CD14-positive monocyte (primary cell): ENCODE measurements at regions not wholly inside any gene's neighbourhood (a gene's known extent, or its start where the extent isn't known, plus 50 kb on each side); places are given as distances from the start of the nearest gene placed in this dataset.

Experiments
- DNase-seq, 3 donors: peaks; one replicate each; pipeline ENCODE4 v3.0.0-alpha.2; 2011 to 2022
- H2AFZ ChIP-seq: 2 replicates; pipeline ENCODE4 v1.6.0; 2012; ENCODE audit warnings: mild to moderate bottlenecking, low read depth, low read length, inconsistent platforms; ENCODE audit not compliant: insufficient read depth, poor library complexity, severe bottlenecking
- H3K27ac ChIP-seq, 2 donors: 1 replicate in 1 of 2; 2 replicates in 1 of 2; pipeline ENCODE4 v1.5.1; 2012 to 2013; ENCODE audit warnings: low read length in 2 of 2, control low read depth in 1 of 2, inconsistent platforms in 1 of 2, low read depth in 1 of 2, mild to moderate bottlenecking in 1 of 2
- H3K27me3 ChIP-seq, 2 donors: one replicate each; pipeline versions ENCODE4 v1.6.0 to v1.6.1; 2011 to 2013; ENCODE audit warnings: low read length in 2 of 2; ENCODE audit not compliant: control insufficient read depth in 2 of 2, insufficient read depth in 2 of 2
- H3K36me3 ChIP-seq, 2 donors: replicated peaks in 1 of 2; 1 replicate in 1 of 2; 2 replicates in 1 of 2; pipeline versions ENCODE4 v1.5.1 to v1.6.1; 2012 to 2013; ENCODE audit warnings: low read length in 2 of 2, control low read depth in 1 of 2, inconsistent platforms in 1 of 2, mild to moderate bottlenecking in 1 of 2; ENCODE audit not compliant: insufficient read depth in 2 of 2, control insufficient read depth in 1 of 2
- H3K4me1 ChIP-seq, 2 donors: 1 replicate in 1 of 2; 2 replicates in 1 of 2; pipeline versions ENCODE4 v1.5.1 to v1.6.1; 2012 to 2013; ENCODE audit warnings: low read length in 2 of 2, control low read depth in 1 of 2, inconsistent platforms in 1 of 2, mild to moderate bottlenecking in 1 of 2, moderate library complexity in 1 of 2; ENCODE audit not compliant: insufficient read depth in 2 of 2, control insufficient read depth in 1 of 2
- H3K4me2 ChIP-seq: replicated peaks from 2 replicates; pipeline ENCODE3; 2012; ENCODE audit warnings: low read length, moderate library complexity, mild to moderate bottlenecking; ENCODE audit not compliant: poor library complexity, severe bottlenecking; ENCODE audit errors: extremely low read depth
- H3K4me3 ChIP-seq, 3 experiments: fragments of 200-600 bp in 1 of 3; sonication (generic) in 1 of 3; replicated peaks in 1 of 3; 1 replicate in 2 of 3; 2 replicates in 1 of 3; pipeline ENCODE4 v1.5.1; 2011 to 2013; ENCODE audit warnings: low read length in 3 of 3, mild to moderate bottlenecking in 3 of 3, control low read depth in 2 of 3, low read depth in 2 of 3, inconsistent platforms in 1 of 3, moderate library complexity in 1 of 3
- H3K79me2 ChIP-seq: 2 replicates; pipeline ENCODE4 v1.6.0; 2012; ENCODE audit warnings: mild to moderate bottlenecking, control low read depth, inconsistent platforms, low read length, moderate library complexity; ENCODE audit not compliant: insufficient read depth
- H3K9ac ChIP-seq: 2 replicates; pipeline ENCODE4 v1.6.0; 2017; ENCODE audit warnings: low read length, mild to moderate bottlenecking; ENCODE audit not compliant: insufficient read depth, poor library complexity, severe bottlenecking
- H3K9me3 ChIP-seq, 2 donors: replicated peaks in 1 of 2; 1 replicate in 1 of 2; 2 replicates in 1 of 2; pipeline versions ENCODE4 v1.5.1 to v1.6.1; 2012 to 2013; ENCODE audit warnings: low read length in 2 of 2, control low read depth in 1 of 2; ENCODE audit not compliant: control insufficient read depth in 1 of 2, insufficient read depth in 1 of 2
- H4K20me1 ChIP-seq: 2 replicates; pipeline ENCODE4 v1.6.0; 2012; ENCODE audit warnings: mild to moderate bottlenecking, low read length, control low read depth, moderate library complexity; ENCODE audit not compliant: insufficient read depth
- H3K27ac Mint-ChIP-seq, 7 donors: one replicate each; pipeline ENCODE4 v1.8.0; 2020; ENCODE audit warnings: mild to moderate bottlenecking in 7 of 7, mixed read lengths in 7 of 7, moderate library complexity in 6 of 7, inconsistent platforms in 2 of 7
- H3K27me3 Mint-ChIP-seq, 3 donors: one replicate each; pipeline ENCODE4 v1.8.0; 2021 to 2022; ENCODE audit warnings: low read depth in 3 of 3, mild to moderate bottlenecking in 3 of 3, mixed read lengths in 3 of 3, moderate library complexity in 3 of 3, inconsistent platforms in 1 of 3
- H3K36me3 Mint-ChIP-seq, 2 donors: one replicate each; pipeline ENCODE4 v1.8.0; 2020; ENCODE audit warnings: mixed read lengths in 2 of 2, inconsistent platforms in 1 of 2, mild to moderate bottlenecking in 1 of 2
- H3K4me1 Mint-ChIP-seq: one replicate; pipeline ENCODE4 v1.8.0; 2020; ENCODE audit warnings: mild to moderate bottlenecking, mixed read lengths
- H3K4me3 Mint-ChIP-seq, 2 donors: one replicate each; pipeline ENCODE4 v1.8.0; 2020; ENCODE audit warnings: mild to moderate bottlenecking in 2 of 2, mixed read lengths in 2 of 2, moderate library complexity in 1 of 2
- H3K9me3 Mint-ChIP-seq, 7 donors: one replicate each; pipeline ENCODE4 v1.8.0; 2020 to 2022; ENCODE audit warnings: mixed read lengths in 7 of 7, mild to moderate bottlenecking in 6 of 7, moderate library complexity in 6 of 7, inconsistent platforms in 2 of 7
- CTCF ChIP-seq: fragments of 200-600 bp; IDR thresholded peaks from one replicate; pipeline ENCODE4 v1.8.0; 2022; ENCODE audit warnings: antibody characterized with exemption, mild to moderate bottlenecking
- WGBS: methylation state at CpG from one replicate; pipeline ENCODE4 v1.1.5; 2013; ENCODE audit warnings: missing lambda C conversion rate; ENCODE audit not compliant: insufficient coverage; 5-methylcytosine and 5-hydroxymethylcytosine counted together
- intact Hi-C, 2 donors: fragments of 100-400 bp; cut with micrococcal nuclease; formaldehyde crosslinking; loops; one replicate each; pipeline versions ENCODE4 v1.15.0 to v1.15.1; 2023

- WGBS = 100% methylated on average over 1 of the region's 3 CpGs
- no peak for DNase-seq
- no peak overlapping the region for H3K4me3 Mint-ChIP-seq
- Histone ChIP-seq H3K4me2 (no peak overlapping the region), H3K4me1 (peaks cover 0 to 4% of the 10 kb centered on the region in 2 donors), H3K9me3 (no peaks in the 10 kb centered on the region), H3K27me3 (no peaks in the 10 kb centered on the region), H4K20me1 (no peaks in the 10 kb centered on the region), H3K27ac (no peak overlapping the region), H3K79me2 (no peaks in the 10 kb centered on the region), H3K4me3 (no peak overlapping the region), H3K9ac (no peak overlapping the region), H3K36me3 (no peaks in the 10 kb centered on the region), H2AFZ (no peak overlapping the region)
- peak overlapping the region in 1 of 7 donors; percentile 29 for H3K27ac Mint-ChIP-seq
- peaks cover 6% of the 10 kb centered on the region for H3K4me1 Mint-ChIP-seq
- TF ChIP-seq CTCF = no peak
- peaks cover 0 to 8% (median 4%) of the 10 kb centered on the region in 3 donors for H3K27me3 Mint-ChIP-seq
- intact Hi-C loops = no loop called here
- H3K9me3 Mint-ChIP-seq = peaks cover 0 to 4% (median 0%) of the 10 kb centered on the region in 7 donors
- H3K36me3 Mint-ChIP-seq = no peaks in the 10 kb centered on the region
These were observed 132.5 kb upstream of the FGGY start for GRCh38 chr1:59164371-59164770.

GRCh38 chr1:59165353-59165752, 131.5 kb upstream of the FGGY start:
- Histone ChIP-seq H3K79me2 (no peaks in the 10 kb centered on the region), H3K4me3 (no peak overlapping the region), H3K9ac (no peak overlapping the region), H3K4me1 (peaks cover 0 to 4% of the 10 kb centered on the region in 2 donors), H3K27ac (no peak overlapping the region), H4K20me1 (no peaks in the 10 kb centered on the region), H3K9me3 (no peaks in the 10 kb centered on the region), H3K36me3 (no peaks in the 10 kb centered on the region), H2AFZ (no peak overlapping the region), H3K4me2 (no peak overlapping the region), H3K27me3 (no peaks in the 10 kb centered on the region)
- intact Hi-C loops = no loop called here
- Mint-ChIP-seq H3K36me3 (no peaks in the 10 kb centered on the region), H3K4me1 (peaks cover 6% of the 10 kb centered on the region), H3K4me3 (no peak overlapping the region), H3K27ac (no peak overlapping the region), H3K27me3 (peaks cover 0 to 10% (median 4%) of the 10 kb centered on the region in 3 donors), H3K9me3 (peaks cover 0 to 2% (median 0%) of the 10 kb centered on the region in 7 donors)
- TF ChIP-seq CTCF = no peak
- no peak for DNase-seq
- WGBS = 80% methylated on average over 1 of the region's 2 CpGs
